Left kidney (tissue), 1 donor: ENCODE measurements at regions not wholly inside any gene's neighbourhood (a gene's known extent, or its start where the extent isn't known, plus 50 kb on each side); places are given as distances from the start of the nearest gene placed in this dataset.
"Not testable (repeated sequence)": the region's sequence is repeated elsewhere in the genome, so short reads cannot be mapped to it uniquely, and the experiment has no call there.

Experiments
- DNase-seq: peaks from one replicate; pipeline ENCODE4 v3.0.0-alpha.2; 2013

GRCh38 chr2:77839102-77839501, 316.9 kb upstream of the LRRTM4 start:
- no peak for DNase-seq

- DNase-seq = no peak
These were observed 339.9 kb upstream of the LRRTM4 start for GRCh38 chr2:77862120-77862519.

- DNase-seq = no peak
These were observed 342.2 kb upstream of the LRRTM4 start for GRCh38 chr2:77864426-77864825.

- DNase-seq = no peak
These were observed 344.5 kb upstream of the LRRTM4 start for GRCh38 chr2:77866661-77867060.

- DNase-seq = no peak
These were observed 345.0 kb upstream of the LRRTM4 start for GRCh38 chr2:77867146-77867545.

- DNase-seq = no peak
These were observed 351.3 kb upstream of the LRRTM4 start for GRCh38 chr2:77873506-77873905.

GRCh38 chr2:77900211-77900610, 378.0 kb upstream of the LRRTM4 start:
- DNase-seq = not testable (repeated sequence)

GRCh38 chr2:77910136-77910535, 388.0 kb upstream of the LRRTM4 start:
- DNase-seq = no peak

GRCh38 chr2:77920838-77921366, 398.7 kb upstream of the LRRTM4 start:
- DNase-seq = no peak

- no peak for DNase-seq
These were observed 400.4 kb upstream of the LRRTM4 start for GRCh38 chr2:77922567-77922966.

GRCh38 chr2:77937366-77937765, 415.2 kb upstream of the LRRTM4 start:
- no peak for DNase-seq

GRCh38 chr2:77938462-77938861, 416.3 kb upstream of the LRRTM4 start:
- no peak for DNase-seq

GRCh38 chr2:77939370-77939769, 417.2 kb upstream of the LRRTM4 start:
- no peak for DNase-seq

- DNase-seq = no peak
These were observed 417.6 kb upstream of the LRRTM4 start for GRCh38 chr2:77939801-77940200.

- no peak for DNase-seq
These were observed 432.8 kb upstream of the LRRTM4 start for GRCh38 chr2:77954931-77955330.

GRCh38 chr2:77962943-77963342, 440.8 kb upstream of the LRRTM4 start:
- DNase-seq = no peak

- no peak for DNase-seq
These were observed 455.4 kb upstream of the LRRTM4 start for GRCh38 chr2:77977471-77978063.

GRCh38 chr2:77995161-77995560, 473.0 kb upstream of the LRRTM4 start:
- no peak for DNase-seq

- DNase-seq = no peak
These were observed 477.2 kb upstream of the LRRTM4 start for GRCh38 chr2:77999376-77999775.

GRCh38 chr2:78009289-78009688, 487.1 kb upstream of the LRRTM4 start:
- no peak for DNase-seq

- DNase-seq = no peak
These were observed 489.1 kb upstream of the LRRTM4 start for GRCh38 chr2:78011251-78011650.

- DNase-seq = no peak
These were observed 498.3 kb upstream of the LRRTM4 start for GRCh38 chr2:78020491-78020890.

GRCh38 chr2:78023356-78023755, 501.2 kb upstream of the LRRTM4 start:
- no peak for DNase-seq

GRCh38 chr2:78024996-78025395, 502.8 kb upstream of the LRRTM4 start:
- DNase-seq = peak; percentile 0
